GM12878 (cell line): ENCODE measurements at regions not wholly inside any gene's neighbourhood (a gene's known extent, or its start where the extent isn't known, plus 50 kb on each side); places are given as distances from the start of the nearest gene placed in this dataset.

Experiments
- CEBPB ChIP-seq, 2 experiments: fragments of 150-350 bp in 1 of 2; IDR thresholded peaks; 2 replicates each; pipeline ENCODE4 v1.6.1; 2012 to 2014; ENCODE audit warnings: low read depth in 2 of 2, low read length in 2 of 2, borderline replicate concordance in 1 of 2, inconsistent platforms in 1 of 2
- CHD4 ChIP-seq: fragments of 200-600 bp; sonication (generic); IDR thresholded peaks from 2 replicates; pipeline ENCODE4 v1.6.1; 2016; ENCODE audit warnings: mild to moderate bottlenecking
- EP300 ChIP-seq, 2 experiments: fragments of 150-350 bp in 1 of 2; IDR thresholded peaks; 2 replicates each; pipeline ENCODE4 v1.6.1; 2011 to 2012; ENCODE audit warnings: low read depth in 2 of 2, low read length in 2 of 2, borderline replicate concordance in 1 of 2, improper control_type of control experiment in 1 of 2, inconsistent platforms in 1 of 2; ENCODE audit not compliant: control insufficient read depth in 1 of 2
- EZH2 ChIP-seq: IDR thresholded peaks from 2 replicates; pipeline ENCODE4 v1.6.1; 2012; ENCODE audit warnings: low read depth, mild to moderate bottlenecking, control low read depth, inconsistent platforms, low read length, borderline replicate concordance; ENCODE audit not compliant: control insufficient read depth
- GABPA ChIP-seq: IDR thresholded peaks from 2 replicates; pipeline ENCODE4 v1.6.1; 2014; ENCODE audit warnings: antibody characterized with exemption, low read depth, mild to moderate bottlenecking, inconsistent platforms
- KDM1A ChIP-seq: fragments of 200-600 bp; sonication (generic); IDR thresholded peaks from 2 replicates; pipeline ENCODE4 v1.6.1; 2016; ENCODE audit warnings: borderline replicate concordance
- MEF2A ChIP-seq: IDR thresholded peaks from 2 replicates; pipeline ENCODE4 v1.6.1; 2011; ENCODE audit warnings: low read depth, mild to moderate bottlenecking, low read length, moderate library complexity; ENCODE audit not compliant: insufficient read depth
- NRF1 ChIP-seq: conservative IDR thresholded peaks from 2 replicates; pipeline ENCODE4 v1.6.1; 2011; ENCODE audit warnings: mild to moderate bottlenecking, low read depth, low read length, improper control_type of control experiment
- POLR2A ChIP-seq: IDR thresholded peaks from 2 replicates; pipeline ENCODE4 v1.6.1; 2011; ENCODE audit warnings: low read depth, mild to moderate bottlenecking, low read length
- RAD51 ChIP-seq: fragments of 450-650 bp; IDR thresholded peaks from 2 replicates; pipeline ENCODE4 v1.6.1; 2016; ENCODE audit warnings: moderate library complexity, mild to moderate bottlenecking, inconsistent platforms
- REST ChIP-seq: IDR thresholded peaks from 2 replicates; pipeline ENCODE4 v1.6.1; 2012; ENCODE audit warnings: mild to moderate bottlenecking, low read depth, low read length
- TCF12 ChIP-seq: IDR thresholded peaks from 2 replicates; pipeline ENCODE4 v1.6.1; 2011; ENCODE audit warnings: low read depth, mild to moderate bottlenecking, low read length
- ZNF274 ChIP-seq: IDR thresholded peaks from one replicate; pipeline ENCODE4 v1.8.0; 2011; ENCODE audit not compliant: insufficient read length, insufficient read depth
- TF ChIP-seq, protein P1 (sequence below), 3 experiments: IDR thresholded peaks in 2 of 3; conservative IDR thresholded peaks in 1 of 3; 2 replicates each; pipeline ENCODE4 v1.5.1; 2011; ENCODE audit warnings: low read depth in 3 of 3, low read length in 3 of 3, mild to moderate bottlenecking in 3 of 3, control low read depth in 2 of 3, moderate library complexity in 2 of 3, inconsistent platforms in 1 of 3, mixed read lengths in 1 of 3; ENCODE audit not compliant: control insufficient read depth in 2 of 3, insufficient read depth in 1 of 3; ENCODE audit errors: extremely low read depth in 1 of 3

DNA sequence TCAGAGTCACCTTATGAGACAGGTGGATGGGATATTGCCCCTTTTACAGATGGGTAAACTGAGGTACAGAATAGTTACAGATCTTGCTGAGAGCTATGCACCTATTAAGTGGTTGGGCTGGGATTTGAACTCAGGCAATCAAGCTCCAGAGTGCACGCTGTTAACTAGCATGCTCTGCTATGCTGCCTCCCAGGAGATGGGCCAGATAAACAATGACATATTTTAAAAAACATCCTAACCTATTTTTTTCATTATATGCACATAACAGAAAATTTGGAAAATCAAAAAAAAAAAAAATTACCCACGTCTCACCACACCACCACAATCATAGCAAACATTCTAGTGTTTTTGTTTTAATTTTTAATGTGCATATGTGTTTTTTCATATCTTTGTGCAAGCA, 123.4 kb upstream of the STC2 start:
- no peak for TF ChIP-seq KDM1A
- TF ChIP-seq, protein P1, sequence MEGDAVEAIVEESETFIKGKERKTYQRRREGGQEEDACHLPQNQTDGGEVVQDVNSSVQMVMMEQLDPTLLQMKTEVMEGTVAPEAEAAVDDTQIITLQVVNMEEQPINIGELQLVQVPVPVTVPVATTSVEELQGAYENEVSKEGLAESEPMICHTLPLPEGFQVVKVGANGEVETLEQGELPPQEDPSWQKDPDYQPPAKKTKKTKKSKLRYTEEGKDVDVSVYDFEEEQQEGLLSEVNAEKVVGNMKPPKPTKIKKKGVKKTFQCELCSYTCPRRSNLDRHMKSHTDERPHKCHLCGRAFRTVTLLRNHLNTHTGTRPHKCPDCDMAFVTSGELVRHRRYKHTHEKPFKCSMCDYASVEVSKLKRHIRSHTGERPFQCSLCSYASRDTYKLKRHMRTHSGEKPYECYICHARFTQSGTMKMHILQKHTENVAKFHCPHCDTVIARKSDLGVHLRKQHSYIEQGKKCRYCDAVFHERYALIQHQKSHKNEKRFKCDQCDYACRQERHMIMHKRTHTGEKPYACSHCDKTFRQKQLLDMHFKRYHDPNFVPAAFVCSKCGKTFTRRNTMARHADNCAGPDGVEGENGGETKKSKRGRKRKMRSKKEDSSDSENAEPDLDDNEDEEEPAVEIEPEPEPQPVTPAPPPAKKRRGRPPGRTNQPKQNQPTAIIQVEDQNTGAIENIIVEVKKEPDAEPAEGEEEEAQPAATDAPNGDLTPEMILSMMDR (IDR thresholded peaks at IDR 0.05 in 2 of 3, conservative IDR thresholded peaks at IDR 0.05 in 1 of 3; ENCODE audit: control insufficient read depth in 2 of 3, extremely low read depth in 1 of 3, insufficient read depth in 1 of 3, low read depth in 3 of 3, low read length in 3 of 3): no peak
- no peak for TF ChIP-seq POLR2A
- TF ChIP-seq RAD51: no peak
- no peak for TF ChIP-seq EZH2
- TF ChIP-seq GABPA: no peak
- TF ChIP-seq NRF1: no peak
- TF ChIP-seq TCF12: no peak
- TF ChIP-seq CEBPB (IDR thresholded peaks at IDR 0.05; ENCODE audit: borderline replicate concordance in 1 of 2, low read depth in 2 of 2, low read length in 2 of 2): no peak
- no peak for TF ChIP-seq MEF2A
- no peak for TF ChIP-seq EP300 (IDR thresholded peaks at IDR 0.05; ENCODE audit: borderline replicate concordance in 1 of 2, control insufficient read depth in 1 of 2, low read depth in 2 of 2, low read length in 2 of 2)
- TF ChIP-seq REST: no peak
- TF ChIP-seq ZNF274: no peak
- no peak for TF ChIP-seq CHD4
